T-cell (primary cell): ENCODE measurements at regions not wholly inside any gene's neighbourhood (a gene's known extent, or its start where the extent isn't known, plus 50 kb on each side); places are given as distances from the start of the nearest gene placed in this dataset.

Source experiments
- ATAC-seq, 4 experiments: fragments of 200-7000 bp in 3 of 4; fragments of 150-1000 bp in 1 of 4; cut with Tn5 transposase; replicated peaks in 1 of 4; 1 replicate in 3 of 4; 2 replicates in 1 of 4; pipeline ENCODE4 v1.10.0; 2021; ENCODE audit warnings: moderate library complexity in 3 of 4, mild to moderate bottlenecking in 2 of 4, moderate number of reproducible peaks in 1 of 4
- CTCF ChIA-PET, 2 donors: fragments of 300-600 bp; sonication (Branson Sonifier 250); formaldehyde crosslinking; loops; one replicate each; lab custom pipeline; 2022; ENCODE audit warnings: antibody characterized with exemption in 2 of 2; lab: Charles Lee
- POLR2A ChIA-PET, 2 donors: fragments of 300-600 bp; sonication (Branson Sonifier 250); formaldehyde crosslinking; loops; one replicate each; lab custom pipeline; 2022; ENCODE audit warnings: antibody characterized with exemption in 2 of 2; lab: Charles Lee
- DNase-seq, 35 experiments: peaks; one replicate each; pipeline versions ENCODE4 v3.0.0 to v3.0.0-alpha.2; 2013 to 2023
- H3K27ac ChIP-seq: one replicate; pipeline ENCODE4 v1.5.1; 2013; ENCODE audit warnings: low read length
- H3K27me3 ChIP-seq, 2 experiments: replicated peaks in 1 of 2; 1 replicate in 1 of 2; 2 replicates in 1 of 2; pipeline versions ENCODE4 v1.6.1 to v1.7.0; 2013; ENCODE audit warnings: low read length in 1 of 2, mixed read lengths in 1 of 2; ENCODE audit not compliant: control insufficient read depth in 2 of 2, insufficient read depth in 2 of 2; ENCODE audit errors: extremely low read depth in 1 of 2
- H3K36me3 ChIP-seq, 2 donors: 1 replicate in 1 of 2; 2 replicates in 1 of 2; pipeline versions ENCODE4 v1.6.1 to v1.7.0; 2013; ENCODE audit warnings: low read length in 1 of 2; ENCODE audit not compliant: control insufficient read depth in 2 of 2, insufficient read depth in 1 of 2; ENCODE audit errors: extremely low read depth in 1 of 2
- H3K4me1 ChIP-seq, 2 experiments: 1 replicate in 1 of 2; 2 replicates in 1 of 2; pipeline versions ENCODE4 v1.6.1 to v1.7.0; 2013; ENCODE audit warnings: low read length in 2 of 2, mixed read lengths in 1 of 2; ENCODE audit not compliant: insufficient read depth in 2 of 2, control insufficient read depth in 1 of 2; ENCODE audit errors: extremely low read depth in 1 of 2
- H3K4me3 ChIP-seq, 2 donors: 1 replicate in 1 of 2; 2 replicates in 1 of 2; pipeline versions ENCODE4 v1.5.1 to v1.7.0; 2013; ENCODE audit warnings: mild to moderate bottlenecking in 2 of 2, low read length in 1 of 2, moderate library complexity in 1 of 2; ENCODE audit not compliant: control insufficient read depth in 1 of 2; ENCODE audit errors: extremely low read depth in 1 of 2
- H3K9me3 ChIP-seq: 2 replicates; pipeline ENCODE4 v1.7.0; 2013
- H3K27ac Mint-ChIP-seq, 2 donors: one replicate each; pipeline ENCODE4 v1.8.0; 2020 to 2021; ENCODE audit warnings: mild to moderate bottlenecking in 2 of 2, mixed read lengths in 2 of 2
- H3K27me3 Mint-ChIP-seq, 2 donors: one replicate each; pipeline ENCODE4 v1.8.0; 2021 to 2022; ENCODE audit warnings: mixed read lengths in 2 of 2
- H3K36me3 Mint-ChIP-seq: one replicate; pipeline ENCODE4 v1.8.0; 2021; ENCODE audit warnings: mixed read lengths
- H3K4me1 Mint-ChIP-seq, 3 donors: one replicate each; pipeline ENCODE4 v1.8.0; 2020 to 2022; ENCODE audit warnings: mixed read lengths in 3 of 3, mild to moderate bottlenecking in 1 of 3
- H3K4me3 Mint-ChIP-seq, 3 donors: one replicate each; pipeline ENCODE4 v1.8.0; 2020 to 2022; ENCODE audit warnings: mild to moderate bottlenecking in 3 of 3, mixed read lengths in 3 of 3, moderate library complexity in 3 of 3
- H3K9me3 Mint-ChIP-seq, 3 donors: one replicate each; pipeline ENCODE4 v1.8.0; 2020 to 2022; ENCODE audit warnings: mixed read lengths in 3 of 3
- WGBS: methylation state at CpG from one replicate; pipeline ENCODE4 v1.1.5; 2013; ENCODE audit warnings: missing lambda C conversion rate; ENCODE audit not compliant: insufficient coverage; 5-methylcytosine and 5-hydroxymethylcytosine counted together

- Mint-ChIP-seq H3K27ac (no peak overlapping the region), H3K9me3 (peaks cover 16 to 20% (median 17%) of the 10 kb centered on the region in 3 donors), H3K4me3 (no peak overlapping the region), H3K36me3 (no peaks in the 10 kb centered on the region), H3K27me3 (no peaks in the 10 kb centered on the region), H3K4me1 (no peaks in the 10 kb centered on the region)
- H3K27me3 ChIP-seq = no peaks in the 10 kb centered on the region
- H3K4me1 ChIP-seq = no peaks in the 10 kb centered on the region
- H3K4me3 ChIP-seq = no peak overlapping the region
- no peaks in the 10 kb centered on the region for H3K9me3 ChIP-seq
- no CpG with 5 or more reads among the region's 4 CpGs for WGBS
- DNase-seq (no peak), ATAC-seq (no peak)
- H3K36me3 ChIP-seq = no peaks in the 10 kb centered on the region
- CTCF ChIA-PET = no interaction called here
- H3K27ac ChIP-seq = no peak overlapping the region
- POLR2A ChIA-PET = no interaction called here
Measured at GRCh38 chr4:60531776-60532379, 668.2 kb upstream of the ADGRL3 start.

GRCh38 chr4:60544981-60545380, 655.1 kb upstream of the ADGRL3 start:
- H3K9me3 Mint-ChIP-seq = peaks cover 20 to 27% (median 26%) of the 10 kb centered on the region in 3 donors
- no peak overlapping the region for H3K4me3 Mint-ChIP-seq
- no peaks in the 10 kb centered on the region for H3K4me1 ChIP-seq
- no peaks in the 10 kb centered on the region for H3K27me3 ChIP-seq
- H3K4me1 Mint-ChIP-seq = no peaks in the 10 kb centered on the region
- ATAC-seq (no peak), DNase-seq (no peak)
- no peak overlapping the region for H3K4me3 ChIP-seq
- no peaks in the 10 kb centered on the region for H3K36me3 Mint-ChIP-seq
- CTCF ChIA-PET = no interaction called here
- no peaks in the 10 kb centered on the region for H3K36me3 ChIP-seq
- H3K27ac ChIP-seq = no peak overlapping the region
- H3K27me3 Mint-ChIP-seq = no peaks in the 10 kb centered on the region
- 100% methylated on average over 1 of the region's 3 CpGs for WGBS
- no peaks in the 10 kb centered on the region for H3K9me3 ChIP-seq
- H3K27ac Mint-ChIP-seq = no peak overlapping the region
- POLR2A ChIA-PET = no interaction called here

- H3K36me3 ChIP-seq = no peaks in the 10 kb centered on the region
- H3K4me1 ChIP-seq = no peaks in the 10 kb centered on the region
- Mint-ChIP-seq H3K4me1 (no peaks in the 10 kb centered on the region), H3K27me3 (no peaks in the 10 kb centered on the region), H3K4me3 (no peak overlapping the region), H3K36me3 (no peaks in the 10 kb centered on the region), H3K9me3 (peaks cover 16 to 26% (median 22%) of the 10 kb centered on the region in 3 donors), H3K27ac (no peak overlapping the region)
- no peak for DNase-seq
- WGBS = no CpG with 5 or more reads among the region's 2 CpGs
- POLR2A ChIA-PET = interaction anchor here in 1 of 2 donors (0.6 kb wide), 1 partner anchor 870 kb away, joined by 12 read pairs; no protein-coding TSS in a partner anchor
- no peaks in the 10 kb centered on the region for H3K9me3 ChIP-seq
- ATAC-seq = no peak
- H3K4me3 ChIP-seq = no peak overlapping the region
- H3K27ac ChIP-seq = no peak overlapping the region
- no peaks in the 10 kb centered on the region for H3K27me3 ChIP-seq
- CTCF ChIA-PET = no interaction called here
Measured at GRCh38 chr4:60562334-60562733, 637.8 kb upstream of the ADGRL3 start.

GRCh38 chr4:60565558-60565957, 634.6 kb upstream of the ADGRL3 start:
- no peak for DNase-seq
- Histone ChIP-seq H3K9me3 (no peaks in the 10 kb centered on the region), H3K27me3 (no peaks in the 10 kb centered on the region), H3K36me3 (no peaks in the 10 kb centered on the region), H3K4me3 (no peak overlapping the region), H3K27ac (no peak overlapping the region), H3K4me1 (no peaks in the 10 kb centered on the region)
- Mint-ChIP-seq H3K9me3 (peaks cover 24 to 43% (median 35%) of the 10 kb centered on the region in 3 donors), H3K4me1 (no peaks in the 10 kb centered on the region), H3K27me3 (no peaks in the 10 kb centered on the region), H3K27ac (no peak overlapping the region), H3K4me3 (no peak overlapping the region), H3K36me3 (no peaks in the 10 kb centered on the region)
- ChIA-PET POLR2A (no interaction called here), CTCF (no interaction called here)
- ATAC-seq = no peak
- 87% methylated on average over 6 of the region's 7 CpGs for WGBS

- H3K4me3 ChIP-seq = no peak overlapping the region
- no peaks in the 10 kb centered on the region for H3K36me3 ChIP-seq
- H3K4me1 Mint-ChIP-seq = no peaks in the 10 kb centered on the region
- H3K9me3 Mint-ChIP-seq = peaks cover 5 to 17% (median 16%) of the 10 kb centered on the region in 3 donors
- peaks cover 4% of the 10 kb centered on the region for H3K9me3 ChIP-seq
- no peaks in the 10 kb centered on the region for H3K4me1 ChIP-seq
- no peak for ATAC-seq
- ChIA-PET CTCF (no interaction called here), POLR2A (no interaction called here)
- H3K4me3 Mint-ChIP-seq = no peak overlapping the region
- H3K27me3 Mint-ChIP-seq = no peaks in the 10 kb centered on the region
- H3K27ac ChIP-seq = no peak overlapping the region
- H3K27ac Mint-ChIP-seq = no peak overlapping the region
- no peaks in the 10 kb centered on the region for H3K27me3 ChIP-seq
- no peaks in the 10 kb centered on the region for H3K36me3 Mint-ChIP-seq
- DNase-seq = no peak
Measured at GRCh38 chr4:60575336-60575735, 624.8 kb upstream of the ADGRL3 start.

DNA sequence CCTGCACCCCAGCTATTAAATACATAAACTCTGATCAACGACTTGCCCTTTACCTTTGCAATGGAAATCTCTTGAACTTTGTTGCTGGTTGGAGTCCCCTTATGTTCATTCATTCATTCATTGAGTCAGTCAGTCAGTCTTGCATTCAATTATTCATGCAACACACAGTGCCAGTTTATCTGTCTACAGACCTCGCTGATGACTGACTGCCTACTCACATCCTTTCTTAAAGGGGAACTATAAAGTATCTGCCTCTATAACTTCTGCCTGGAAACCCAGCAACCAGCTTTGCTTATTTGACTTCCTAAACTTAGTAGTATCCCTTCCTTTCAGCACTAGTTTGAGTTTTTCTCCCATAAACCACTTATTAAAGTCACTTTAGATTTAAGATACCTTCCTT, 620.8 kb upstream of the ADGRL3 start:
- H3K27ac ChIP-seq = no peak overlapping the region
- 20% methylated on average over 2 of the region's 2 CpGs for WGBS
- H3K4me3 ChIP-seq = no peak overlapping the region
- no peak for DNase-seq
- no peaks in the 10 kb centered on the region for H3K27me3 Mint-ChIP-seq
- CTCF ChIA-PET = no interaction called here
- POLR2A ChIA-PET = no interaction called here
- H3K36me3 ChIP-seq = no peaks in the 10 kb centered on the region
- H3K9me3 Mint-ChIP-seq = peaks cover 5 to 13% (median 10%) of the 10 kb centered on the region in 3 donors
- no peaks in the 10 kb centered on the region for H3K4me1 ChIP-seq
- H3K27ac Mint-ChIP-seq = no peak overlapping the region
- H3K9me3 ChIP-seq = no peaks in the 10 kb centered on the region
- H3K4me3 Mint-ChIP-seq = no peak overlapping the region
- ATAC-seq = no peak
- no peaks in the 10 kb centered on the region for H3K27me3 ChIP-seq
- no peaks in the 10 kb centered on the region for H3K4me1 Mint-ChIP-seq
- no peaks in the 10 kb centered on the region for H3K36me3 Mint-ChIP-seq
